ENCODE measurements at regions not wholly inside any gene's neighbourhood (a gene's known extent, or its start where the extent isn't known, plus 50 kb on each side); places are given as distances from the start of the nearest gene placed in this dataset.

GRCh38 chr5:53777864-53778618 is 217.6 kb downstream of the NDUFS4 start:
- TF ChIP-seq, protein P1, sequence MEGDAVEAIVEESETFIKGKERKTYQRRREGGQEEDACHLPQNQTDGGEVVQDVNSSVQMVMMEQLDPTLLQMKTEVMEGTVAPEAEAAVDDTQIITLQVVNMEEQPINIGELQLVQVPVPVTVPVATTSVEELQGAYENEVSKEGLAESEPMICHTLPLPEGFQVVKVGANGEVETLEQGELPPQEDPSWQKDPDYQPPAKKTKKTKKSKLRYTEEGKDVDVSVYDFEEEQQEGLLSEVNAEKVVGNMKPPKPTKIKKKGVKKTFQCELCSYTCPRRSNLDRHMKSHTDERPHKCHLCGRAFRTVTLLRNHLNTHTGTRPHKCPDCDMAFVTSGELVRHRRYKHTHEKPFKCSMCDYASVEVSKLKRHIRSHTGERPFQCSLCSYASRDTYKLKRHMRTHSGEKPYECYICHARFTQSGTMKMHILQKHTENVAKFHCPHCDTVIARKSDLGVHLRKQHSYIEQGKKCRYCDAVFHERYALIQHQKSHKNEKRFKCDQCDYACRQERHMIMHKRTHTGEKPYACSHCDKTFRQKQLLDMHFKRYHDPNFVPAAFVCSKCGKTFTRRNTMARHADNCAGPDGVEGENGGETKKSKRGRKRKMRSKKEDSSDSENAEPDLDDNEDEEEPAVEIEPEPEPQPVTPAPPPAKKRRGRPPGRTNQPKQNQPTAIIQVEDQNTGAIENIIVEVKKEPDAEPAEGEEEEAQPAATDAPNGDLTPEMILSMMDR (IDR thresholded peaks at IDR 0.05): no peak
- no peak for TF ChIP-seq POLR2A (IDR thresholded peaks at IDR 0.05)
- TF ChIP-seq POLR2AphosphoS5 (IDR thresholded peaks at IDR 0.05): no peak
